Lower leg skin (tissue), 3 donors: ENCODE measurements at regions not wholly inside any gene's neighbourhood (a gene's known extent, or its start where the extent isn't known, plus 50 kb on each side); places are given as distances from the start of the nearest gene placed in this dataset.

Source experiments
- POLR2A ChIP-seq, 2 donors: fragments of 450-650 bp; IDR thresholded peaks; one replicate each; pipeline ENCODE4 v1.6.1; 2016 to 2017; ENCODE audit warnings: antibody characterized with exemption in 2 of 2, mild to moderate bottlenecking in 1 of 2, moderate library complexity in 1 of 2
- TF ChIP-seq, protein P1 (sequence below), 3 donors: fragments of 450-650 bp; IDR thresholded peaks; one replicate each; pipeline ENCODE4 v1.5.1; 2016; ENCODE audit warnings: antibody characterized with exemption in 3 of 3, mild to moderate bottlenecking in 3 of 3, moderate library complexity in 2 of 3

DNA sequence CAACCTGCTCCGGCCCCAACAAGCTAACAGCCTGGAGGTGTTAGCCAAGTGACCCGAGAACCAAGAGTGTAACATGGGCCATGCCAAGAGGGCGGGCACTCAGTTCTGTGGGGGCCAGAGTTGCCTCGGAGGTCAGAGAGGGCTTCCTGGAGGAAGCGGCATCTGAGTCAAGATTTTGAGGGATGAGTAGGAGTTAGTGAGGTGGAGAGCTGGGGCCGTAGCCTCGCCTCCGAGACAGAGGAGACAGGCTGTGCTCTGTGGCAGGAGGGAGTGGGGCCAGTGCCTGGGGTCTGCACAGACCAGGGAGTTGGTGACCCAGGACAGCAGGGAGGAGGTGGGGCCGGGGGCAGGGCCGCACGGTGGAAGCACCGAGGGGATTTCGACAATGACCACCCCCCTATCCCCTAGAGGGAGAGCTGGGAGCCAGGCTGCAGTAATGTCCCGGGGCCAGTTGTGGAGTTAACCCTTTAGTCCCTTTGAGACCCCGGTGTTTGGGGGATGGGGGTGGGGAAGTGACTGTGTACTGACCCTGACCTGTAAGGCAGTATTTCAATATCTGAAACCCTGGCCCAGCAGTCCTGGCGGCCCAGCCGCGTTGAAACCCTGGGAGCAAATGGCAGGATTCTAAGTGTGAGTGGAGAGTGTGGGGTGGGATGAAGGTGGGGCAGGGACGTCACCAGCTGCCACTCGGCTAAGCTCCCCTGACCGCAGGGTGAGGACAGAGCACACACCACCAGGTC lies 148.7 kb upstream of the COL5A1 start:
- TF ChIP-seq, protein P1, sequence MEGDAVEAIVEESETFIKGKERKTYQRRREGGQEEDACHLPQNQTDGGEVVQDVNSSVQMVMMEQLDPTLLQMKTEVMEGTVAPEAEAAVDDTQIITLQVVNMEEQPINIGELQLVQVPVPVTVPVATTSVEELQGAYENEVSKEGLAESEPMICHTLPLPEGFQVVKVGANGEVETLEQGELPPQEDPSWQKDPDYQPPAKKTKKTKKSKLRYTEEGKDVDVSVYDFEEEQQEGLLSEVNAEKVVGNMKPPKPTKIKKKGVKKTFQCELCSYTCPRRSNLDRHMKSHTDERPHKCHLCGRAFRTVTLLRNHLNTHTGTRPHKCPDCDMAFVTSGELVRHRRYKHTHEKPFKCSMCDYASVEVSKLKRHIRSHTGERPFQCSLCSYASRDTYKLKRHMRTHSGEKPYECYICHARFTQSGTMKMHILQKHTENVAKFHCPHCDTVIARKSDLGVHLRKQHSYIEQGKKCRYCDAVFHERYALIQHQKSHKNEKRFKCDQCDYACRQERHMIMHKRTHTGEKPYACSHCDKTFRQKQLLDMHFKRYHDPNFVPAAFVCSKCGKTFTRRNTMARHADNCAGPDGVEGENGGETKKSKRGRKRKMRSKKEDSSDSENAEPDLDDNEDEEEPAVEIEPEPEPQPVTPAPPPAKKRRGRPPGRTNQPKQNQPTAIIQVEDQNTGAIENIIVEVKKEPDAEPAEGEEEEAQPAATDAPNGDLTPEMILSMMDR (IDR thresholded peaks at IDR 0.05): no peak
- no peak for TF ChIP-seq POLR2A (IDR thresholded peaks at IDR 0.05)
